Stimulated activated naive CD4-positive, alpha-beta T cell treated with Interleukin-2 at 50 U/mL for 16 hours (primary cell): ENCODE measurements at regions not wholly inside any gene's neighbourhood (a gene's known extent, or its start where the extent isn't known, plus 50 kb on each side); places are given as distances from the start of the nearest gene placed in this dataset.

Source experiments
- DNase-seq: peaks from one replicate; lab custom pipeline; 2025; lab: John Stamatoyannopoulos, UW

GRCh38 chr9:673264-673965 lies 168.1 kb upstream of the DMRT1 start:
- no peak for DNase-seq

GRCh38 chr9:673966-674526 lies 167.5 kb upstream of the DMRT1 start:
- DNase-seq = no peak

GRCh38 chr9:675697-676370 lies 165.7 kb upstream of the DMRT1 start:
- DNase-seq = no peak

GRCh38 chr9:676780-677438 lies 164.6 kb upstream of the DMRT1 start:
- no peak for DNase-seq

- DNase-seq = no peak
Observed at GRCh38 chr9:677461-678097, 163.9 kb upstream of the DMRT1 start.

GRCh38 chr9:678897-679296 lies 162.6 kb upstream of the DMRT1 start:
- no peak for DNase-seq

DNA sequence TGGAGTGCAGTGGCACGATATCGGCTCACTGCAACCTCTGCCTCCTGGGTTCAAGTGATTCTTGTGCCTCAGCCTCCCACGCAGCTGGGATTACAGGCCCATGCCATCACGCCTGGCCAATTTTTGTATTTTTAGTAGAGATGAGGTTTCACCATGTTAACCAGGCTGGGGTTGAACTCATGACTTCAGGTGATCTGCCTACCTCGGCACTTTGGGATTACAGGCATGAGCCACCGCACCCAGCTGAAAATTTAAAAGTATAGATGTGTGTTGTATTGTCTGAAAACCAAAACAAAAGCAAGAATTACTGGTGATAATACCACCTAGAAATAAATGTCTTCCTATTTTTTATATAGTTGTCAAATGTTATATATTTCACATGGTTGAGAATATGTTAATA lies 162.0 kb upstream of the DMRT1 start:
- DNase-seq = no peak

DNA sequence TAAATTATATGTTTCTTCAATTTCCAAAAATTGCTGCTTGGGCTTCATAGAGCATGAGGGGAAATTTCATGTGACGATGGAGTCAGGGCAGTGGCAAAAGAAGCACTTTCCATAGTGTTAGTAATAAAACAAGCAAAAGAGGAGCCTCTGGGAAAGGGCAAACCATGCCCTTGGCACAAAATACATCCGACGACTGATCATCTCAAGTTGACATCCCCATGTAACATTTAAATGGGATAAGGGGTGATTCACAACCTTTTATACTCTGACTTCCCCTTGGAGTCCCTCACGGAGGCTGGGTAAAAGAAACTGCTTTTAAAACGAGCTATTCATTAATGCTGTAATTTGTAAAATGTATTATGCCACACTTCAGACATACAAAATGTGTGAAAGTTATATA lies 161.4 kb upstream of the DMRT1 start:
- DNase-seq = no peak

- DNase-seq = no peak
Observed at GRCh38 chr9:682633-683508, 158.6 kb upstream of the DMRT1 start.

DNA sequence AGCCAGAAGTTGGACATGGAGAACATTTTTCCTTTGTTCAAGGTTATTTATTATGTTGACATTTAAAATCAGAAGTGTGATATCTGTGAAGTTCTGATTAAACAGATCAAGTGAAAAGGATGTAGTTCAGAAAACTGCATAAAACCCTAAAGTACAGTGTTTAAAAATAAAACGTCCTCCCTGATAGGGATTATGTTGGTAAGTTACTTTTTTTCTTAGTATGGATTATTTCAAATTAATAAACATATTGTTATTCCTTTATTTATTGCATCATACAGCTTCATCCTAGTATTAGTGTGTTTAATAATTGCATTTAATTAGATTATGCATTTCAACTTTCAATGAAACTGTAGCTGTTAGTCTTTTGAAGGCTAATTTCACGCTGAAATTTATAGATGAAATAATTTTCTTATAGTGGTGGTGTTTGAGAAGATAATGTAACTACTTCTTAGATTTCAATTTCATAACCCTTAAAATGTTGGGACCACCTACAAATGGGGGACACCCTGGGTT lies 157.9 kb upstream of the DMRT1 start:
- DNase-seq = no peak

DNA sequence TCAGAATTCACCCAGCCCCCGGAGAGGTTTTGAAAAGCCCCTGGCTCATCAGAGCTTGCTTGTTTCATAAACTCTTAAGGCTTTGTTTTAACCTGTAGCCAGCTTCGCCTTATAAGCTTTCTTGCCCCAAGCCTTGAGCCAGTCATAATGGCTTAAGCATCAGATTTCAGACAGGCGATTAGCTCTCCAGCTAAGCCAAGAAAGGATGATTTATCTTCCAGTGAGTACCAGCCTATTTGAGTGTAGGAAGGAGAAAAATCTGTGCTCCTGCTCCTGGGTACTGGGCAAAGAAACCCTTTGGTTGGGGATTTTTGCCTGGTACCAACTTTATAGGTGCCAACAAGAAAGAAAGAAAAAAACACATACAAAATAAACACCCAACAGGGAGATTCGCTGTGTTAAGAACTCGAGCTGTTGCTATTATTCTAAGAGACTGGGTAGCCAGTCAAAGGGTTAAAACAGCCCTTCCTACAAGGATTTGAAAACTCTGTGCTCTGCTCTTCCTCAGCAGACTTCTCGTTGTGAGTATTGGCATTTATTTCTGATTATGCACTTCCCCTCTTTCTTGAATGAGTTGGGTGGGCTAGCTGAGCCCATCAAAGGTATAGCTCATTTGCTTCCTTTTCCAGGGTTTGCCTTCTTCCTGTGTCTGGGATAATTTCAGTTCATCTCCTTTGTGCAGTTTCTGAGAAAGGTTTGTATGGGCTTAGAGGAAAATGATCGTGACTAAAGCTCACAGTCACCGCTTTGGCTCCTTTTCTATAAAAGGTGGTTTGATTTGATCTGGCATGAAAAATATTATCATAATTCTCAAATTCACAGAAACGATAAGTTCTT lies 157.2 kb upstream of the DMRT1 start:
- no peak for DNase-seq

- no peak for DNase-seq
Observed at GRCh38 chr9:684941-685340, 156.6 kb upstream of the DMRT1 start.

DNA sequence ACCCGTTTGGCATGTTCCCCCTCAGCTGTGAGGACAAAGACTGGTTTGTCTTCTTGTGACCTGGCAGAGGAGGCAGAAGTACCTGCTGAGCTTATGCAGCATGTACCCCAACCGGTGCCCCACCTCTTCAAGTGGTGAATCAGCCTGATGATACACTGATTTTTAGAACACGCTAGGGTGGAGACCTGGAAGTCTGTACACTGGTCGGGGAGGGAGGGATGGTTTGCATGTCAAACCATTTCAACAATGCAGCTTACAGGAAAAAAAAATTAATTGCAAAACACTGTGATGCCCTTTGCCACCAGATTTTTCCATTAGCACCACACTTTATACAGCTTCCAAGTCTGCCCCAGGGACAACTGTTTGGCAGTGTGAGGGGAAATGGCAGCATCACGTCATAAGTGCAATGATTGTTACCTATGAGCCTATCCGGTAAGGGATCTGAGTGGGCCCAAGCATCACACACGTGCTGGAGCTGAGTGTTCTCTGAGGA lies 155.1 kb upstream of the DMRT1 start:
- no peak for DNase-seq

GRCh38 chr9:687034-687785 lies 154.3 kb upstream of the DMRT1 start:
- DNase-seq = no peak

DNA sequence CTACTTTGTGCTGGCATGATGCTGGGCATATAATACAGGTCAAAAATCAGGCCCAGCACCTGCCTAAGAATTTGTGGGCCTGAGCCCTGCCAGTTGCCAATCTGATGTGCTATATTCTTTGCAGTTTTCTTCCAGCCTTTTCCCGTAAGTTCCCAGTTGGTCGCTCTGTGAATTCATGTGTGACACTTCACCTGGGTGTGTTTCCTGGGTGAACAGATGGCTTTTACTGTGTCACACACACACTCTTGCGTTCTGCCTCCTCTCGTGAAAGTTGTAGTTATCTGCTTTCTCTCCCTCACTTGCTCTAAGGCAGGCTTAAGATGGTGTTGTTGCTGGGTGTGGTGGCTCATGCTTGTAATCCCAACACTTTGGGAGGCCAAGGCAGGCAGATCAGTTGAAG lies 153.5 kb upstream of the DMRT1 start:
- DNase-seq = no peak

DNA sequence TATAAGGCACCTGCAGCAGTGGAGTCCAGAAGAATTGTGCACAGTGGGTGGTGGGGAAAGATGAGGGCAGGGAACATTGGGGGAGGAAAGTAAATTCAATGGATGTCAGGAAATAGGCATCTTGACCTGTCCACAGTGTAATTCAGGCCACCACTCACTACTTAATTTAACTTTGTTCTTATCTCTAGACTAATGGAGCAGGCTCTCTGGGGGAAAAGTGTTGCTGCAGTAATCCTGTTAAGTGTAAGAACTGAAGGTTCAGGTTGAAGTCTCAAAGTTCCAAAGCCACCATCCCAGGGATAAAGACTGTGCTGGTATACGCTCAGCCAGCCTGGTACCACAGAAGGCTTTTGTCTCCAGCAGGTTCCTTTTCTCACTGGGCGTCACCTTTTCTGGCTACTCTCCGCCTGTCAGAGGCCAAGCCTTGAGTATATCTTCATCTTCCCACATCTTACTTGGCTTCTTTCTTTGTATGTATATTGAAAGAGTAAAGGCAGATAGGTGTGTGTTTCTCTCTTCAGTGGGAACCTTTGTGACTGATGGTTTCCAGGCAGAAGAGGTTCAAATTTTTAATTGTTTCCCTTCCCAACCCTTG lies 150.9 kb upstream of the DMRT1 start:
- DNase-seq = no peak

DNA sequence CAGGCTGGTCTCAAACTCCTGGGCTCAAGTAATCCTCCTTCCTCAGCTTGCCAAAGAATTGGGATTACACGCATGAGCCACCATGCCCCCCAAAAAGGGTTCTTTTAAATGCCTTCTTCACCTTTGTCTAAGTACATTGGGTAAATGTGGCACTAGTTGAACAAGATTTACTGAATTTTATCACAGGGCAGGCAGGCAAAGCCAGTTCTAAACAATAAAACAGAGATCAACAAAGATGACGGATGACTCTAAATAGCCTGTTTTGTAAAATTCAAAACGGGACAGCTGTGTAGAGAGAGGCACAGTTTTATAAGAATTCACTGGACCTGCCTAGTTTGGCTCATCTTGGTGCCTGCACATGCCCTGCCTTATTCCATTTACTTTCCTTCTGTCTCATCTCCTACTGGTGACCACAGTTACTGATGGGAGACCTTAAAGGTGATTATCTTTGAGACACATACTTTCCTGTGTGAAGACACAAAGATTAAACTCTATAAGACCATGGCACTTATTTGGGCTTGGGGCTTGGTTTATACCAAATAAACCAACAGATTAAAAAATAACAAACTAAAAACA lies 149.6 kb upstream of the DMRT1 start:
- no peak for DNase-seq

- DNase-seq = no peak
Observed at GRCh38 chr9:692636-693129, 148.8 kb upstream of the DMRT1 start.
